GM23338 (cell line): ENCODE measurements at regions not wholly inside any gene's neighbourhood (a gene's known extent, or its start where the extent isn't known, plus 50 kb on each side); places are given as distances from the start of the nearest gene placed in this dataset.

Experiments
- ATAC-seq: fragments of 200-7000 bp; cut with Tn5 transposase; 3 replicates; pipeline ENCODE4 v1.9.1; 2020
- DNase-seq: peaks from one replicate; pipeline ENCODE4 v3.0.0-alpha.2; 2015; ENCODE audit warnings: low spot score
- H2AFZ ChIP-seq: fragments of 200-600 bp; sonication (generic); 2 replicates; pipeline ENCODE4 v1.8.0; 2016; ENCODE audit warnings: antibody characterized with exemption, mild to moderate bottlenecking, moderate library complexity
- H3F3A ChIP-seq: fragments of 200-600 bp; sonication (generic); replicated peaks from 2 replicates; pipeline ENCODE4 v1.8.0; 2017; ENCODE audit warnings: antibody characterized with exemption, mixed run types, low read depth
- H3K27ac ChIP-seq: fragments of 200-600 bp; sonication (generic); 2 replicates; pipeline ENCODE4 v1.6.1; 2016; ENCODE audit warnings: low read depth
- H3K27me3 ChIP-seq: fragments of 200-600 bp; sonication (generic); 2 replicates; pipeline ENCODE4 v1.8.0; 2016; ENCODE audit warnings: mild to moderate bottlenecking, mixed run types, moderate library complexity; ENCODE audit not compliant: insufficient read depth
- H3K36me3 ChIP-seq: fragments of 200-600 bp; sonication (generic); 2 replicates; pipeline ENCODE4 v1.8.0; 2016; ENCODE audit warnings: mild to moderate bottlenecking; ENCODE audit not compliant: insufficient read depth
- H3K4me1 ChIP-seq: fragments of 200-600 bp; sonication (generic); 2 replicates; pipeline ENCODE4 v1.8.0; 2016; ENCODE audit warnings: mild to moderate bottlenecking, moderate library complexity; ENCODE audit not compliant: insufficient read depth
- H3K4me2 ChIP-seq: fragments of 200-600 bp; sonication (generic); 2 replicates; pipeline ENCODE4 v1.7.1; 2017; ENCODE audit warnings: mixed run types
- H3K4me3 ChIP-seq: fragments of 200-600 bp; sonication (generic); 2 replicates; pipeline ENCODE4 v1.6.1; 2016; ENCODE audit warnings: mixed run types
- H3K79me2 ChIP-seq: fragments of 200-600 bp; sonication (generic); replicated peaks from 2 replicates; pipeline ENCODE4 v1.8.0; 2017; ENCODE audit warnings: mild to moderate bottlenecking; ENCODE audit not compliant: insufficient read depth
- H3K9me2 ChIP-seq: fragments of 200-600 bp; sonication (generic); 2 replicates; pipeline ENCODE4 v1.8.0; 2017; ENCODE audit not compliant: insufficient read depth
- H4K20me1 ChIP-seq: fragments of 200-600 bp; sonication (generic); replicated peaks from 2 replicates; pipeline ENCODE4 v1.8.0; 2017; ENCODE audit warnings: mild to moderate bottlenecking; ENCODE audit not compliant: insufficient read depth
- H3K27ac Mint-ChIP-seq: 2 replicates; pipeline ENCODE4 v1.8.0; 2020; ENCODE audit warnings: inconsistent platforms, mild to moderate bottlenecking, moderate library complexity, mixed read lengths
- H3K27me3 Mint-ChIP-seq: 3 replicates; pipeline ENCODE4 v1.8.0; 2022; ENCODE audit warnings: low read depth, mild to moderate bottlenecking, moderate library complexity, mixed read lengths, inconsistent platforms; ENCODE audit not compliant: insufficient read depth, poor library complexity
- H3K36me3 Mint-ChIP-seq: 3 replicates; pipeline ENCODE4 v1.8.0; 2021; ENCODE audit warnings: low read depth, mild to moderate bottlenecking, inconsistent platforms, moderate library complexity, mixed read lengths
- H3K4me1 Mint-ChIP-seq: 3 replicates; pipeline ENCODE4 v1.8.0; 2020; ENCODE audit warnings: mild to moderate bottlenecking, inconsistent platforms, mixed read lengths
- H3K4me3 Mint-ChIP-seq: 3 replicates; pipeline ENCODE4 v1.8.0; 2021; ENCODE audit warnings: moderate library complexity, mild to moderate bottlenecking, inconsistent platforms, mixed read lengths
- H3K9me3 Mint-ChIP-seq: 3 replicates; pipeline ENCODE4 v1.8.0; 2020; ENCODE audit warnings: moderate library complexity, mild to moderate bottlenecking, inconsistent platforms, mixed read lengths
- EZH2phosphoT487 ChIP-seq: fragments of 200-600 bp; sonication (generic); IDR thresholded peaks from one replicate; pipeline ENCODE4 v1.8.1; 2018; ENCODE audit warnings: antibody characterized with exemption; ENCODE audit not compliant: unreplicated experiment
- POLR2AphosphoS5 ChIP-seq: IDR thresholded peaks from 2 replicates; pipeline ENCODE4 v1.6.1; 2016; ENCODE audit warnings: antibody characterized with exemption, low read depth
- ZNF114 ChIP-seq: fragments of 250-450 bp; sonication (Bioruptor Pico); IDR thresholded peaks from 2 replicates; pipeline ENCODE4 v1.5.0; 2020; ENCODE audit warnings: mild to moderate bottlenecking, moderate library complexity
- ZNF331 ChIP-seq: fragments of 250-450 bp; sonication (Bioruptor Pico); IDR thresholded peaks from 2 replicates; pipeline ENCODE4 v1.5.0; 2020; ENCODE audit warnings: low read depth, mild to moderate bottlenecking, moderate library complexity
- ZNF462 ChIP-seq: fragments of 250-450 bp; sonication (Bioruptor Pico); IDR thresholded peaks from 2 replicates; pipeline ENCODE4 v1.5.0; 2020; ENCODE audit warnings: mild to moderate bottlenecking, moderate library complexity
- TF ChIP-seq, protein P1 (sequence below): IDR thresholded peaks from 2 replicates; pipeline ENCODE4 v1.6.1; 2016; ENCODE audit warnings: antibody characterized with exemption
- TF ChIP-seq, protein P2 (sequence below), 2 experiments: fragments of 200-600 bp in 1 of 2; sonication (generic) in 1 of 2; conservative IDR thresholded peaks; 2 replicates each; pipeline versions ENCODE4 v1.5.1 to v1.6.1; 2016 to 2017; ENCODE audit warnings: antibody characterized with exemption in 2 of 2, low read depth in 2 of 2, mild to moderate bottlenecking in 2 of 2, moderate library complexity in 1 of 2

DNA sequence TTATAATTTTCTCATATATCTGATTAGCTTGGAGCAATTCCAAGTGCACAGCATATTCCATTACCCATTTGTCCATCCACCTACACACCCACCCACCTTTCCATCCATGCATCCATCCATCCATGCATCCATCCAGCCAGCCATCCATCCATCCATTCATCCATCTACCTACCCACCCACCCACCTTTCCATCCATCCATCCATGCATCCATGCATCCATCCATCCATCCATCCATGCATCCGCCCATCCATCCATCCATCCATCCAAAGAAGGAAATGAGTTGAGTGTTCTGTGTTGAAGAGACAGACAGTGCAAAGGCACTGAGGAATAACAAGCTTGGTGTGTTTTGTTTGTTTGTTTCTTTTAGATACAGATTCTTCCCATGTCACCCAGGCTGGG lies 78.7 kb upstream of the FAM20A start (continued):
- TF ChIP-seq ZNF462 = no peak

- peaks cover 1% of the 10 kb centered on the region for H3K27me3 Mint-ChIP-seq
- DNase-seq (peak; percentile 22), ATAC-seq (no peak)
- TF ChIP-seq ZNF331 (CRISPR knock-in tag) = no peak
- TF ChIP-seq EZH2phosphoT487 = no peak
- no peak for TF ChIP-seq POLR2AphosphoS5
- TF ChIP-seq, protein P1, sequence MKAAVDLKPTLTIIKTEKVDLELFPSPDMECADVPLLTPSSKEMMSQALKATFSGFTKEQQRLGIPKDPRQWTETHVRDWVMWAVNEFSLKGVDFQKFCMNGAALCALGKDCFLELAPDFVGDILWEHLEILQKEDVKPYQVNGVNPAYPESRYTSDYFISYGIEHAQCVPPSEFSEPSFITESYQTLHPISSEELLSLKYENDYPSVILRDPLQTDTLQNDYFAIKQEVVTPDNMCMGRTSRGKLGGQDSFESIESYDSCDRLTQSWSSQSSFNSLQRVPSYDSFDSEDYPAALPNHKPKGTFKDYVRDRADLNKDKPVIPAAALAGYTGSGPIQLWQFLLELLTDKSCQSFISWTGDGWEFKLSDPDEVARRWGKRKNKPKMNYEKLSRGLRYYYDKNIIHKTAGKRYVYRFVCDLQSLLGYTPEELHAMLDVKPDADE = no peak
- TF ChIP-seq ZNF114 (CRISPR knock-in tag) = no peak
- TF ChIP-seq, protein P2, sequence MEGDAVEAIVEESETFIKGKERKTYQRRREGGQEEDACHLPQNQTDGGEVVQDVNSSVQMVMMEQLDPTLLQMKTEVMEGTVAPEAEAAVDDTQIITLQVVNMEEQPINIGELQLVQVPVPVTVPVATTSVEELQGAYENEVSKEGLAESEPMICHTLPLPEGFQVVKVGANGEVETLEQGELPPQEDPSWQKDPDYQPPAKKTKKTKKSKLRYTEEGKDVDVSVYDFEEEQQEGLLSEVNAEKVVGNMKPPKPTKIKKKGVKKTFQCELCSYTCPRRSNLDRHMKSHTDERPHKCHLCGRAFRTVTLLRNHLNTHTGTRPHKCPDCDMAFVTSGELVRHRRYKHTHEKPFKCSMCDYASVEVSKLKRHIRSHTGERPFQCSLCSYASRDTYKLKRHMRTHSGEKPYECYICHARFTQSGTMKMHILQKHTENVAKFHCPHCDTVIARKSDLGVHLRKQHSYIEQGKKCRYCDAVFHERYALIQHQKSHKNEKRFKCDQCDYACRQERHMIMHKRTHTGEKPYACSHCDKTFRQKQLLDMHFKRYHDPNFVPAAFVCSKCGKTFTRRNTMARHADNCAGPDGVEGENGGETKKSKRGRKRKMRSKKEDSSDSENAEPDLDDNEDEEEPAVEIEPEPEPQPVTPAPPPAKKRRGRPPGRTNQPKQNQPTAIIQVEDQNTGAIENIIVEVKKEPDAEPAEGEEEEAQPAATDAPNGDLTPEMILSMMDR (conservative IDR thresholded peaks at IDR 0.05; ENCODE audit: low read depth in 2 of 2) = no peak
- no peaks in the 10 kb centered on the region for H3K4me1 ChIP-seq
- no peak overlapping the region for H3K27ac Mint-ChIP-seq
- H3K9me3 Mint-ChIP-seq = peaks cover 2% of the 10 kb centered on the region; the same call in 1 of the 3 replicates
- H3K36me3 Mint-ChIP-seq = no peaks in the 10 kb centered on the region
- H3K9me2 ChIP-seq = peaks cover 7% of the 10 kb centered on the region; the same call in 1 of the 2 replicates
- no peaks in the 10 kb centered on the region for H3F3A ChIP-seq
- H4K20me1 ChIP-seq = no peaks in the 10 kb centered on the region
- no peak overlapping the region for H3K4me2 ChIP-seq
- H3K27me3 ChIP-seq = no peaks in the 10 kb centered on the region
- H3K4me3 ChIP-seq = no peak overlapping the region
- H2AFZ ChIP-seq = peak overlapping the region; percentile 38; the same call in 1 of the 2 replicates
- no peak overlapping the region for H3K4me3 Mint-ChIP-seq
- no peak overlapping the region for H3K27ac ChIP-seq
- no peaks in the 10 kb centered on the region; the same call in 2 of the 3 replicates for H3K4me1 Mint-ChIP-seq
- no peaks in the 10 kb centered on the region for H3K36me3 ChIP-seq
- H3K79me2 ChIP-seq = no peaks in the 10 kb centered on the region
Measured at GRCh38 chr17:68676856-68677255, 75.7 kb upstream of the FAM20A start.
